ENCODE measurements at regions not wholly inside any gene's neighbourhood (a gene's known extent, or its start where the extent isn't known, plus 50 kb on each side); places are given as distances from the start of the nearest gene placed in this dataset.

GRCh38 chr1:80101159-80101558 is 1094.6 kb upstream of the ADGRL4 start:
- intact Hi-C loops (cut with micrococcal nuclease; ENCODE audit: unreplicated experiment) (no loop called here), in situ Hi-C loops (cut with HindIII; ENCODE audit: low pct_unique_long_range_greater_than_20kb, low sequenced_read_pairs) (no loop called here)
- no peak for ATAC-seq
- no TSS peak for BruUV-seq (replicated peaks)
- Histone ChIP-seq H3K9me3 (ENCODE audit: control insufficient read depth, insufficient read depth, low read depth, low read length) (peaks cover 3% of the 10 kb centered on the region; the same call in 1 of the 2 replicates), H3K36me3 (ENCODE audit: control insufficient read depth, insufficient read depth, low read length) (no peaks in the 10 kb centered on the region), H3K4me3 (ENCODE audit: low read depth in 2 of 2, low read length in 2 of 2) (no peak overlapping the region), H3K4me1 (ENCODE audit: control insufficient read depth, insufficient read depth, low read length) (no peaks in the 10 kb centered on the region), H3K27ac (ENCODE audit: low read length) (no peak overlapping the region), H3K27me3 (ENCODE audit: control insufficient read depth, insufficient read depth, low read length) (no peaks in the 10 kb centered on the region)
- CTCF ChIA-PET, result no interaction called here
- DNase-seq (ENCODE audit: low read depth, low spot score), result no peak
- POLR2A ChIA-PET, result no interaction called here
- TF ChIP-seq TCF7L2 (IDR thresholded peaks at IDR 0.05; ENCODE audit: low read depth, low read length), result no peak
- no peak for TF ChIP-seq REST (IDR thresholded peaks at IDR 0.05; ENCODE audit: insufficient read depth in 1 of 2, low read depth in 2 of 2, low read length in 1 of 2)
- no peak for TF ChIP-seq CTCF (IDR thresholded peaks at IDR 0.05)
- no peak for TF ChIP-seq SIN3A (IDR thresholded peaks at IDR 0.05; ENCODE audit: borderline replicate concordance, insufficient read depth, low read depth, low read length)
- TF ChIP-seq POLR2AphosphoS5 (IDR thresholded peaks at IDR 0.05; ENCODE audit: low read depth, low read length), result no peak

- intact Hi-C loops (cut with micrococcal nuclease; ENCODE audit: unreplicated experiment), result no loop called here
- DNase-seq (ENCODE audit: low read depth, low spot score) (no peak), ATAC-seq (no peak)
- ChIA-PET CTCF (no interaction called here), POLR2A (no interaction called here)
- no TSS peak for BruUV-seq (replicated peaks)
- Histone ChIP-seq H3K4me3 (ENCODE audit: low read depth in 2 of 2, low read length in 2 of 2) (no peak overlapping the region), H3K27me3 (ENCODE audit: control insufficient read depth, insufficient read depth, low read length) (no peaks in the 10 kb centered on the region), H3K4me1 (ENCODE audit: control insufficient read depth, insufficient read depth, low read length) (no peaks in the 10 kb centered on the region), H3K27ac (ENCODE audit: low read length) (no peak overlapping the region), H3K36me3 (ENCODE audit: control insufficient read depth, insufficient read depth, low read length) (no peaks in the 10 kb centered on the region), H3K9me3 (ENCODE audit: control insufficient read depth, insufficient read depth, low read depth, low read length) (peaks cover 3% of the 10 kb centered on the region; the same call in 1 of the 2 replicates)
- TF ChIP-seq REST (IDR thresholded peaks at IDR 0.05; ENCODE audit: insufficient read depth in 1 of 2, low read depth in 2 of 2, low read length in 1 of 2) (no peak), POLR2AphosphoS5 (IDR thresholded peaks at IDR 0.05; ENCODE audit: low read depth, low read length) (no peak), SIN3A (IDR thresholded peaks at IDR 0.05; ENCODE audit: borderline replicate concordance, insufficient read depth, low read depth, low read length) (no peak), TCF7L2 (IDR thresholded peaks at IDR 0.05; ENCODE audit: low read depth, low read length) (no peak), CTCF (IDR thresholded peaks at IDR 0.05) (no peak)
- in situ Hi-C loops (cut with HindIII; ENCODE audit: low pct_unique_long_range_greater_than_20kb, low sequenced_read_pairs), result no loop called here
Observed at GRCh38 chr1:80099713-80100112, 1093.2 kb upstream of the ADGRL4 start.

Data from Panc1 (cell line).